ENCODE measurements at regions not wholly inside any gene's neighbourhood (a gene's known extent, or its start where the extent isn't known, plus 50 kb on each side); places are given as distances from the start of the nearest gene placed in this dataset.
"Not testable (repeated sequence)": the region's sequence is repeated elsewhere in the genome, so short reads cannot be mapped to it uniquely, and the experiment has no call there.

DNA sequence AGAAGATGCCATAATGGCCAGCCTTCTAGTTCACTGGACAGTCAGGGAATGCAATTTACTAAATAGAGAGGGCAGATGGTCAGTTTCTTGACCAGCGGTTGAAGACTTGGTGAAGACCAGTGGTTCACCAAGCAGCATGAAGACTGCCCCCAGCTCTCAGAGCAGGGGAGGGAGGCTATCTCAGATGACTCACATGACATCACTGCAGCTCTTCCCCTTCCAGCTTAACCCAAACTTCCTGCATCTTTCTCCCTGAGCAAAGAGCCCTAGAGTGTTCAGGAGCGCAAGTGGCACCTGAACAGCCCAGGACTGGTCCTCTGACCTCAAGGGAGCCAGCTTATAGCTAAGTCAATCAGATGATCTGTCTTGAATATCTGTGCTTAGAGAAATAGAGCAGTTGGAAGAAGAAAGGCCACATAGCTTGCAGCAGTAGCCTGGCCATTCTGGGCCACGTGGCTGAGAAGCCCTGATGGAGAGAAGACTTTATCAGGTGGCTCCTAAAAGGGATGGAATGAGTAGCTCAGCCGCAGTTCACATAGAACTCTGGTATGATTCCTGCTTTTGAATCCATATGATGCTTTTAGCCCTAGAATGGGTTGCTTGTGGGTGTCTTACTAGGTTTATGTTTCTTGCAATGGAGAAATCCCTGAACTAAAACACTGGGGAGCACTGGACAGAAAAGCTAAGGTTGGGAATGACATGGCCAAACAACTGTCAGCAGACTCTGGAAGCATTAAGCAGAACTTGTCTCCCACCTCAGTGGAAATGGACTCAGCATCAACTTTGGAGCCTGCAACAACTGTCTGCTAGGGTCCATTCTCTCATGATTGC is 392.1 kb upstream of the CCL2 start:
- no peak for DNase-seq

DNA sequence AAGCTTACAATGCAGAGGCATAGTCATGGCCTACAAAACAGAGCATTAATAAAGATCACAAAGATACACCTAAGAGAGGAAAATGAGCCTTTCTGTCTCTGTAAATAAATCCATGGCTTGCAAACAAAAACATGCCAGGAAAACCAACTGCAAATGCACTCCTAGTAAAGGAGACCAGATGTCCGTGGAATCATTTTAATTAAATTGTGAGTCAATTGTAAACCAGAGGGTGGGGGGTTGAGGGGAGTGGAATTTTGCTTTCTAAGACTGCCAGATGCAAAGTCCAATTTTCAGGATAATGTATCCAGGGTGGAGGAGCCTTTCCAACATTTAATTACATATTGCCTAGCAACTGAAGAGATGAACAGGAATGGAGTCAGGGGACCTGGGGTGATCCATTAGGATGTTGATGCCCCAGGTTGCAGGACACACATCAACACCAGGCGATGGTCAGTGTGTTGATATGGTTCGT is 390.3 kb upstream of the CCL2 start:
- no peak for DNase-seq

DNA sequence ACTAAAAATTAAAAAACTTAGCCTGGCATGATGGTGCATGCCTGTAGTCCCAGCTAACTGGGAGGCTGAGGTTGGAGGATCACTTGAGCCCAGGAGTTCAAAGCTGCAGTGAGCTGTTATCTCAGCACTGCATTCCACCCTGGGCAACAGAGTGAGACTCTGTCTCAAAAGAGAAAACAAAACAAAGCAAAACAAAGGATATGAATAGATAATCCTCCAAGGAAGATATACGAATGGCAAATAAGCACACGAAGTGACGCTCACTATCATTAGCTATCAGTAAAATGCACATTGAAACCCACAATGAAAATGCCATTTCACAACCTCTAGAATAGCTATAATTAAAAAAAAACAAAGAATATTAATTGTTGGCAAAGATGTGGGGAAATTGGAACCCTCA is 386.2 kb upstream of the CCL2 start:
- DNase-seq, result no peak

DNA sequence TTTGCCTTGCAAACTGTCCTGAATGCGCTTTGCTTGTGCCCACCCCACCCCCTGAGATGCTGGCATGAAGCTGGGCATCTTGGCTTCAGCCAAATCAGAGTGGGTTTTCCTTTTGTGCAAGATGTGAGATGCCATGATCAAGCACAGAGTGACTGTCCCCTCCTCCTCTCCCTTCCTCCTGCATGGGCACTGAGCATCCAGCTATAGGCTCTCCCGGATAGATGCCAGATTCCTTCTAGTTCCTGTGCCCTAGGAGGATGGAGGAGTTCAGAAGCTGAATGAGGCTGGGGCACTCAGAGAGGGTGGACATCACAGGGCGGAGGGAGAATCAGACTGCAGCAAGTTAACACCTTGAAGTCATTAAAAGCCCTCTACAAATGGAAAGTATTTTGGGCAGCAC is 384.1 kb upstream of the CCL2 start:
- DNase-seq, result no peak

DNA sequence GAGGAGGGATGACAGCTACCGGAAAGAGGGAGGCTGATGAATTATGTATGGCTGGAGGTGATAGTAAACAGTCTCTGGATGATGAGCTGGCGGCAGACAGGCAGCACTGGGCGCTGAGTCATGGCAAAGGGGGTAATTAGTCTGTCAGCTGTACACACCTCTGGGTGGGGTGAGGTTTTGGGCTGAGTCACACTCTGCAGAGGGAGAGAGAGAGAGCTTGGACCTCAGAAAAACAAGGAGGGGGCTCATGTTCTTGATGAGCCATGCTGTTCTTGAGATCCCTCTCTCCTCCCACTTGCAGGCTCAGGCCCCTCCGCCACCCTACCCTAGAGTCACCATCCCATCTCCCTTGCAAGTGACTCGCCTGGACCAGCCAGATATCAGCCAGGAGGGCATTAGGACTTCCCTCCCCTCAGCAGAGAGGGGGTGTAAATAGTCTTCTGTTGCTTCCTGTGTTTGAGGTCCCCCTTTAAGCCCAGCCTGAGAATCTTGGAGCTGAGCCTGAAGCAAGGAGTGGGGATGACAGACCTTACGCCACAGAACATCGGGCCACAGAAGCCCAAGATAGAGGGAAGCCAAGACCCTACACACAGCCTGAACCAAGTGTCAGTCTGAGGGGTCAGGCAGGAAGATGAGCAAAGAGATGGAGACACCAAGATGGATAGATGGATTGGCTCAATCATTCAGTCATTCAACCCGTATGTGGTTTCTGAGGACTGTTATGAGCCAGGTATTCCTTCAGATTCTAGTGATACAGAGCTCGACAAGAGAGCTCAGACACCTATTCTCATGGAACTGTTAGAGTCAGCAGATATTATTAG is 383.2 kb upstream of the CCL2 start:
- peak in 1 of 2 experiments; percentile 44 for DNase-seq

DNA sequence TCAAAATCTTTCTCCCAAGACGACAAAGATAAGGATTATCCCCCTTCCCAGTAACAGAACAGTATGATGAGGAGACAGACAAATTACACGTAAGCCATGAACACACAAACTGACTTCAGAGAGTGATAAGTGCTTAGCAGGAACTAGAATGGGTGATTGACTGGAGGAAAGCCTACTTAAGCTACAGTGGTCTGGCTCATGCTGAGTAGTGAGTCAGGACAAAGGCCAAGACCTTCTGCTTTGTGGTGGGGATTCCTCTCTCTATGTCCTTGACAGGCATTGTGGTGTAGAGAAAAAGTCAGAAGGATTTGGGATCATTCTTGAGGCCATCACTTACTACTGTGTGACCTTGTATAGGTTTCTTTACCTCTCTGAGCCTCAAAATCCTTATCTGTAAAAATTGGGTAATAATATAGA is 381.9 kb upstream of the CCL2 start:
- no peak for DNase-seq

DNA sequence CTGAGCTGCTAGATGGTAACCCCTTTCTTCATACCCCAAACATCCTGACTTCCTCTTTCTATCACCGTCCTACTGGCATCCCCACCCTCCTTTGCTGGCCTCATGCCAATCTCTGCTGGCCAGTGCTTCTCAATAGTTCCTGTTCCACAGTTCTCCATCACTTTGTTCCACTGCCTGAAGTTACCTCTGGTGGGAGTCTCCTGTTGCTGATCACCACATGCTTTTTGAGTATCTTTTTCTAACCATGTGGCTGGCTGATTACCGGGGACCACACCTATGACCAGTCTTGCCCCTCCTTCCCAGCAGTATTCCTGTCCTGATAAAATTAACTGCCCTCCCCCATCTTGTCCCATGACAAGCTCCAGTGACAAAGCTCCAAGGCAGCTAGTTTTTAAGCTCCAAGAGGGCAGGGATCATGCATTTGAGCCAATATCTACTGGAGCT is 380.4 kb upstream of the CCL2 start:
- no peak for DNase-seq

DNA sequence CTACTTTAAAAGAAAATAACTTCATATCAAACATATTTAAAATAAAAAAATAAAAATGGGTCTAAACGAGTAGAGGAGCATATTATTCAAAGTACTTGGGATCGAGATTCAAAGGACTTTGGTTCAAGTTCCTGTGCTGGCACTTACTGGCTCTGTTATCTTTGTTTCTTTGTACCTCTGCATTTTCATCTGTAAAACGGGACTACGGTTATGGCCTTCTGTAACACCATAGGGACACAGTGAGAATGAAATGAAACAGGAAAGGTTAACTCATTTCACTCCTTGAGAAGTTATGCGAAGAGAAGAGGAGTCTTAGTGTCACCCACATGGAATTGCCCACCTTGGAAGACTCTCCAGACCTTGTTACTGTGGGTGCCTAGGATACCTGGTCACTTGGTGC is 379.1 kb upstream of the CCL2 start:
- DNase-seq, result no peak

DNA sequence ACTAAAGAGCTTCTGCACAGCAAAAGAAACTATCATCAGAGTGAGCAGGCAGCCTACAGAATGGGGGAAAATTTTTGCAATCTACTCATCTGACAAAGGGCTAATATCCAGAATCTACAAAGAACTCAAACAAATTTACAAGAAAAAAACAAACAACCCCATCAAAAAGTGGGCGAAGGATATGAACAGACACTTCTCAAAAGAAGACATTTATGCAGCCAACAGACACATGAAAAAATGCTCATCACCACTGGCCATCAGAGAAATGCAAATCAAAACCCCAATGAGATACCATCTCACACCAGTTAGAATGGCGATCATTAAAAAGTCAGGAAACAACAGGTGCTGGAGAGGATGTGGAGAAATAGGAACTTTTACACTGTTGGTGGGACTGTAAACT is 372.8 kb upstream of the CCL2 start:
- not testable (repeated sequence) for DNase-seq

DNA sequence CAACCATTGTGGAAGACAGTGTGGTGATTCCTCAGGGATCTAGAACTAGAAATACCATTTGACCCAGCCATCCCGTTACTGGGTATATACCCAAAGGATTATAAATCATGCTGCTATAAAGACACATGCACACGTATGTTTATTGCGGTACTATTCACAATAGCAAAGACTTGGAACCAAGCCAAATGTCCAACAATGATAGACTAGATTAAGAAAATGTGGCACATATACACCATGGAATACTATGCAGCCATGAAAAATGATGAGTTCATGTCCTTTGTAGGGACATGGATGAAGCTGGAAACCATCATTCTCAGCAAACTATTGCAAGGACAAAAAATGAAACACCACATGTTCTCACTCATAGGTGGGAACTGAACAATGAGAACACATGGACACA is 372.4 kb upstream of the CCL2 start:
- not testable (repeated sequence) for DNase-seq

DNA sequence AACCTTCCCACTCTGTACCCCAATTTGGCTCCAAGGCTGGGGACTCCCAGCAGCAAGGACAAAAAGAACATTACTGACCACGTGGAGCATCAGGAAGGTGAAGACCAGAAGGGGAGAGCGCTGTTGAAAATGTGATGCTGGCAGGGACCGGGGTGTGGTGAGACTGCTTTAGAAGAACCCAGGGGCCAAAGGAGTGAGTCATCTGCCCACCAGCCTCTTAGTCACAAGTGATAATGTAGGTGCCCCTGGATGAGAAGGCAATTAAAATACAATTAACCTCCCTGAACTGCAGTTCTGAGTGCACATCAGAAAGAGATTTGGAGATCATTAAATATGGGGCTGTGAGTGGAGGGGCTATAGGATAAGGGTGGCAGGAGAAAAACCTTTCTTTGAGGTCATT is 366.6 kb upstream of the CCL2 start:
- DNase-seq, result no peak

DNA sequence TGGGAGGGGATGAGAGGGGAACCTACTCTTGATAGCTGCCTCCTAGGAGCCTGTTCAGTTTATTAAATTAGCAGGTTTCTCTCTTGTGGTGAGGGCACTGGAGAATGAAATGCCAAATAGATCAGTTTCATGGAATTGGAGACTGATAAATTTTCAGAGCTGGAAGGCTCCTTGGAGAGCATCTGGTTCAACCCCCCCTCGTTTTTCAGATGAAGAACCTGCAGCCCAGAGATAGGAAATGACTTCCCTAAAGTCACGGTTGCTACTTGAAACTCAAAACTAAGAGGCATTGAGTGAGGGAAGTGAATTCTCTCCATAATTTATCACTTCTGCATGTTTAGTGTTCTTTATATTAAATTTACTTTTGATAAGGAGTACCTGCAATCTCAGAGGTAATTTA is 366.0 kb upstream of the CCL2 start:
- no peak for DNase-seq

DNA sequence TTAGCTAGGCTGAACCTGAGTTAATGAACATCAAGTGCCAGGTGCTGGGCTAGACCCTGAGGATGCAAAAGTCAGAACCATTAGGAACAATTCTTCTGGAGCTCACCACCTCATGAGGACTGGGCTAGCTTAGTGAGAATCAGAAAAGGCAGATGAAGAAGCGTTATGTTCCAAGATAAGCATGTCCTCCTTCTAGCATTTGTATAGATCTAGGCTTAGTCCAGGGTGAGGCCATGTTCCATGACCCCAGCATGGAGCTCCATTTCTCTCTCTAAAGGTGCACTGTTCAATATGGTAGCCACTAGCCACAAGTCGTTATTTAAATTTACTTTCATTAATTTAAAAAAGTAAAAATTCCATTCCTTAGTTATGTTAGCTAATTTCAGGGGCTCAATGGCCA is 365.3 kb upstream of the CCL2 start:
- no peak for DNase-seq

DNA sequence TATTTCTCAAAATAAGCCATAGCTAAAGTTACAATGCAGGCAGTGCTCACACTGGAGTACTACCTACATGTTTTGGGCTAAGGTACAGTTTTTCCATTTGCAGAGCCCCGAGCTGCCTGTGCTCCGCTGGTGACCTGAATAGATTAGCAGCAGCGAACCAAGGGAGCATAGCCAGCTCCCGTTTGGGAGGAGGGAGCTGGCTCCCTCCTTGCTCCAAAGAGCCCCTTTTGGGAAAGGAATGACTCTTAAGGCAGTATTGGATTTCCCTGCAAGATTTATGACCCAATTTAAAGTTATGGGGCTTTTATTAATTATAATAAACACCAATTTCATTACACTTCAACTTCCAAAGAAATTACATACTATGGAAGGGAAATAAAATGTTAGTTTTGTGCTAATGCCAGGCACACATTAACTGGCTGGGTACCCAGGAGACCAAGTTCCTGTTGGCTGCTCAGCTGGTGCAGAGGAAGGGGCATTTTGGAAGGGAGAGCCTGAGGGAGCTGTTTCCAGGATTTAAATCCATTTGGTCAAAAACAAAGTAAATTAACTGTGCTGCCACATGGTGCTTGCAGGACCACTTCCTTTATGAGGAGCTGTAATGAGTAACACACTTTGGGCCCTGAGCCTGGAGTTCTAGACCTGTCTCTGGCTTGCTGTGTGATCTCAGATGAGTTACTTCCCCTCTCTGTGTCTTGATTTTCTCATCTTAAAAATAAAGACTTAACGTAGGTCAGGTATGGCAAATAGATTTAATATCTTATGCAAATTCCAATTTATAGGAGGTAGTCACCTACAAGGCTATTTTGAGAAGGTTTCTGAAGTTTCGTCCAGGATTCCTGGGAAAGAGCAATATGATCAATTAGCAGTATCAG is 362.1 kb upstream of the CCL2 start:
- no peak for DNase-seq

DNA sequence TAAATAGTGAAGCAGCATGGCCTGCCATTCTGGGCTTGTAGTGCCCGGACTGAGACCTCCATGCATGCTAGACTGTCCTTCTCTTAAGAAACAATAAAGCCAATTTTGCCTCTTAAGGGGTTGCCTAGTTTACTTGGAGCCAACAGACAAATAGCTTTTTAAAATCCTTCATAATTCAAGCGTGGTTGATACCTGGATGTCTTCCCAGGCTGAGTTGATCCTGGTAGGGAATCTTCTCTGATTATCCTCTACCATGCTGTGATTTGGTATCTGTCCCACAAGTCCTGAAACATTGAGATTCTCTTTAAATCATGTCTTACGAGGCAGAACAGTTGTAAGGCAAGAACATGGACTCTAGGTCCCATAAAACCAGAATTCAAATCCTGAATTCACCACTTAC is 359.6 kb upstream of the CCL2 start:
- no peak for DNase-seq

DNA sequence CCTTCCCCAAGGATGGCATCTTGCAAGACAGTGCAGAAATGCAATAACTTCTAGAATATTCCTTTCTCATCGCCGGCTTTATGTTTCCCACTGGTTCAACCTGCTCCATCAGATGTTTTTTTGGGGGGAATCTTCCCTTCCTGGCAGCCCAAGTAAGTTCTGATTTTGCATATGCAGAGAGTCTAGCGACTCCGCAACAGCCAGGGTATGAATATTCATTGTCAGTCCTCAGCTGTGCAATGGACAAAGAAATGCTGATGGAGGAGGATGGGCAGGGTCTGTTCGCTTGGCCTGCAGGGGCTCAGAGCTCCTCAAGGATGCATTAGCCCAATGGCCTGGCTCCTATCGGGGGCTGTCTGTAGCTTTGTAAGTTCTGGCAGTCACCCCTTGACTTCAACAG is 358.8 kb upstream of the CCL2 start:
- DNase-seq, result no peak

DNA sequence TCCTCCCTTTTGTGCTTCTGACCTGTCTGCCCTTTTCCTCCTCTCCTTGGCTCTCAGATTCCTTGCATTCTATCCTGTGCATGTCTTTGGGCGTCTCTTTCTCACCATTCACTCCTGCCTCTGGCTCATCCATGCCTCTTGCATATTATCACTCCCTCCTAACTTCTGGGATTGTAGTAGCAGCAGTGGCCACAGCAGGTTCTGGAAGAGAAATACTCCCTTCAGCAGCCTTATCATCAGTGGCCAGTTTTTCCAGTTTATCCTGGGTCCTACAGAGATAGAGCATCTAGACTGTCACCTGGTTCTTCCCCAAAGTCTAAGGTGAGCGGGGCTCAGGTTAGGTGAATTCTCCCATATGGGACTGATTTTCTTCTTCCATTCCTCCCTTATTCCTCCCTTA is 354.0 kb upstream of the CCL2 start:
- no peak for DNase-seq

DNA sequence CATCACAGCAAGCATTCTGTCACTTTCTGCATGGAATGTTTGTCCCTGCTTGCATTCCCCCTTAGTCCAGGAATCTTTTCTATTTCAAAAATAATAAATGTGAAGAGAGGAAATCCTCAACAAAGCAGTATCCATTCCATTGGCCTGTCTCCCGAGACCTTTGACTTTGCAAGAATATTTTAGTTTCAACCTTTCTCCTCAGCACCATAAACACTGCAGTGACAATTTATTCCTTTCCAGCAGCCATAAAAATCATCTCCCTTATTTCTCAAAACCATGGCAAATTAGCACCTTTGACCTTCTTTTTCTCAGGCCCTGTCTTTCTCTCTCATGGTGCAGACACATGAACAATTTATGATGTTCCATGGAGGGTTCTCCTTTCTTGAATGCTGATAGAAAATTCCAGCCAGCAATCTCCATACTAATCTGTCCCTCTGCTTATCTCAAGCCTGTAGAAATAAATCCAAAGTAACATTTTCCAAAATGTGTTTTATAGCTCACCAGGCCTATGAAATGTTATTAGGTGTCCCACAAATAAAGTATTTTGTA is 352.1 kb upstream of the CCL2 start:
- DNase-seq, result no peak

DNA sequence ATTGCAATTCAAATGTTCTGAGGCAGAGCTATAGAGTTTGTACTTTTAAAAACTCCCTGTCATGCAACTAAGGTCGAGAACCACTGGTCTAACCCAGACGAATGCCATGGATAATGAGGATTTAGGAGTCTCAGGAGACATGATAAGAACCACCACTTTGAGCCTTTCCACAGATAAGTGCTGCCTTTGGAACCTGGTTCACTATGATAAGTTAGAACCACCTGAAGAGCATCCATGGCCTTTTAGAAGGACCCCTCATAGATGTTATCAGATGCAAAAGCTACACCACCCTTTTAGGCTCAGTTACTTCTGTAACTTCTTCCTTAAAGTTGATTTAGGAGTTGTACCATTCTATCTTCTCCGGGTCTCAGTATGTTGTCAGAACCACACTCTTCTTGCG is 350.6 kb upstream of the CCL2 start:
- no peak for DNase-seq

DNA sequence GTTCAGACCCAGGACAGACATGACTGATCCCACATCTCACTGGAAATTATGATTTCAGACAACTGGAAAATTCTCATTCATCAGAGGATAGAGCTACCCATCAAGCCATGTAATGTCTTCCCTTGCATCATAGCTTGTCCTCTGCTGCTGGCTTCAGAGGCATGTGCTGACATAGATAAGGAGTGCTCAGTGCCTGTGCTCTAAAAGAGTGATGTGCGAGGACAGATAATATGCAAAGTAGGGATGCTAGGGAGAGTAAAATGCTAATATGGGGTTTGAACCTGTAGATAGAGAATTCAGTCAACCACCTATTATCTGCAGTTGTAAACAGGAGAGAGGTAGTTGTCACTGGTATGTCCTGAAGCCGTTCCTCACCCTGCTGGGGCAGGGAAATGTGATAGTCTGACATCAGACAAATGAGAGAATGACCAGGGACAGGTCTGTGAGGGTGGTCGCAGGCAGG is 349.7 kb upstream of the CCL2 start:
- DNase-seq, result no peak

DNA sequence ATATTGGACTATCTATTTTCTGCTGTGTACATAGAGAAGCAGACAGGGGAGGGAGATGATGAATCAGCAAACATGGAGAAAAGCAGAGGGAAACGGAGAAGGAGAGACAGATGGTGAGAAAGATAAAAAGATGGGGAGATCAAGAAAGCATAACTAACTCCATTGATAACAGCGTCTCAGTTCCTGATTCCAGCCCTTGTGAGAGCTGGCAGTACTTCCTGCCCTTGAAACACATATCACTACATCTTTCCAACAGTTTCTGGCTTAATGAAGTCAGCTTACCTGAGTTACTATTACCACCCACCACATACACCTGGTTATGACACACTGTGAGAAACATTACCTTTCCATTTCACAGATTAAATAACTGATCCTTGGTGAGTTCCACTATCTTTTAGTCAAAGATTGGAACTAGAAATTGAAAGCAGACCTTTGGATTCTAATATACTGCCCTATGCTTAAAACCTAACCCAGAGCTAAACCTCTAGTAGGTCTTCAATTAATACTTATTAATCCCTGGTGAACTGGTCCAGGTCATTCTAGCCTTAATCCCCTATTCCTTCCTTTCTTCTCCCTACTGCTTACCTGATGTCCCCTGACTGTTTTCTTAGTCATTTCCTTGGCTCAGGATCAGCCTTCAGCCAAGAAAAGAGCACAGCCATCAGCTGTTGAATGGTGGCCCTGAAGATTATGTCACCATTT is 346.6 kb upstream of the CCL2 start:
- DNase-seq, result no peak

All from SHP77 (cell line).